Liver (tissue), 7 donors: ENCODE measurements at regions not wholly inside any gene's neighbourhood (a gene's known extent, or its start where the extent isn't known, plus 50 kb on each side); places are given as distances from the start of the nearest gene placed in this dataset.

Experiments used
- DNase-seq: peaks from one replicate; pipeline ENCODE4 v3.0.0-alpha.2; 2017; ENCODE audit warnings: low spot score
- H3K27ac ChIP-seq, 2 donors: one replicate each; pipeline ENCODE4 v1.7.0; 2013; ENCODE audit warnings: inconsistent platforms in 2 of 2, low read length in 2 of 2, control low read depth in 1 of 2, low read depth in 1 of 2, mild to moderate bottlenecking in 1 of 2
- H3K27me3 ChIP-seq, 4 donors: one replicate each; pipeline versions ENCODE4 v1.6.1 to v1.7.0; 2013; ENCODE audit warnings: low read length in 3 of 4, inconsistent platforms in 1 of 4, mild to moderate bottlenecking in 1 of 4, moderate library complexity in 1 of 4; ENCODE audit not compliant: control insufficient read depth in 4 of 4, insufficient read depth in 4 of 4
- H3K36me3 ChIP-seq, 4 donors: one replicate each; pipeline versions ENCODE4 v1.6.1 to v1.7.0; 2013; ENCODE audit warnings: low read length in 3 of 4, mild to moderate bottlenecking in 3 of 4, low read depth in 1 of 4, moderate library complexity in 1 of 4; ENCODE audit not compliant: control insufficient read depth in 4 of 4, insufficient read depth in 3 of 4
- H3K4me1 ChIP-seq, 4 donors: one replicate each; pipeline versions ENCODE4 v1.6.1 to v1.7.0; 2013; ENCODE audit warnings: low read length in 3 of 4, mild to moderate bottlenecking in 3 of 4, moderate library complexity in 1 of 4; ENCODE audit not compliant: control insufficient read depth in 4 of 4, insufficient read depth in 4 of 4
- H3K4me3 ChIP-seq, 3 donors: one replicate each; pipeline versions ENCODE4 v1.6.1 to v1.7.0; 2013; ENCODE audit warnings: low read length in 3 of 3, control low read depth in 1 of 3, low read depth in 1 of 3, mild to moderate bottlenecking in 1 of 3
- H3K9ac ChIP-seq, 2 donors: one replicate each; pipeline ENCODE4 v1.7.0; 2013; ENCODE audit warnings: low read length in 2 of 2, mild to moderate bottlenecking in 2 of 2, moderate library complexity in 2 of 2, control low read depth in 1 of 2, low read depth in 1 of 2
- H3K9me3 ChIP-seq, 4 donors: one replicate each; pipeline versions ENCODE4 v1.6.1 to v1.7.0; 2013; ENCODE audit warnings: low read length in 3 of 4; ENCODE audit not compliant: control insufficient read depth in 4 of 4
- EGR1 ChIP-seq, 2 donors: IDR thresholded peaks; 2 replicates each; pipeline ENCODE4 v1.6.1; 2016 to 2018; ENCODE audit warnings: antibody characterized with exemption in 2 of 2, low read depth in 2 of 2
- FOXA1 ChIP-seq: IDR thresholded peaks from 2 replicates; pipeline ENCODE4 v1.6.1; 2016; ENCODE audit warnings: antibody characterized with exemption
- FOXA2 ChIP-seq: IDR thresholded peaks from 2 replicates; pipeline ENCODE4 v1.6.1; 2016; ENCODE audit warnings: antibody characterized with exemption
- HNF4A ChIP-seq, 2 donors: conservative IDR thresholded peaks; 2 replicates each; pipeline ENCODE4 v1.6.1; 2016; ENCODE audit warnings: antibody characterized with exemption in 2 of 2, mild to moderate bottlenecking in 2 of 2
- HNF4G ChIP-seq: IDR thresholded peaks from 2 replicates; pipeline ENCODE4 v1.6.1; 2016; ENCODE audit warnings: antibody characterized with exemption
- JUND ChIP-seq, 2 donors: IDR thresholded peaks; 2 replicates each; pipeline ENCODE4 v1.6.1; 2016; ENCODE audit warnings: antibody characterized with exemption in 2 of 2
- RAD21 ChIP-seq, 2 donors: IDR thresholded peaks; 2 replicates each; pipeline ENCODE4 v1.6.1; 2016; ENCODE audit warnings: antibody characterized with exemption in 2 of 2, mild to moderate bottlenecking in 2 of 2
- RXRA ChIP-seq, 2 donors: IDR thresholded peaks; 2 replicates each; pipeline ENCODE4 v1.6.1; 2017 to 2018; ENCODE audit warnings: antibody characterized with exemption in 2 of 2, mild to moderate bottlenecking in 1 of 2
- SP1 ChIP-seq: IDR thresholded peaks from 2 replicates; pipeline ENCODE4 v1.6.1; 2018; ENCODE audit warnings: antibody characterized with exemption, mild to moderate bottlenecking
- ZBTB33 ChIP-seq: IDR thresholded peaks from 2 replicates; pipeline ENCODE4 v1.6.1; 2016; ENCODE audit warnings: antibody characterized with exemption
- WGBS: extraction: QIAGEN DNeasy Blood & Tissue Kit; methylation state at CpG from one replicate; pipeline ENCODE4 v1.1.7; 2013; 5-methylcytosine and 5-hydroxymethylcytosine counted together
- TF ChIP-seq, protein P1 (sequence below): IDR thresholded peaks from 2 replicates; pipeline ENCODE4 v1.6.1; 2016; ENCODE audit warnings: antibody characterized with exemption
- donor health status: healthy.
- donor health status: healthy.
- donor health status: healthy.
- donor health status: healthy.

- TF ChIP-seq ZBTB33 = no peak
- no peak for TF ChIP-seq JUND (IDR thresholded peaks at IDR 0.05)
- no peak for TF ChIP-seq SP1
- TF ChIP-seq HNF4A (conservative IDR thresholded peaks at IDR 0.05) = no peak
Measured at GRCh38 chr15:38671006-38671387, 106.4 kb upstream of the RASGRP1 start (continued).

- Histone ChIP-seq H3K27ac (no peak overlapping the region), H3K27me3 (no peaks in the 10 kb centered on the region), H3K4me3 (no peak overlapping the region), H3K9ac (no peak overlapping the region), H3K36me3 (no peaks in the 10 kb centered on the region), H3K4me1 (no peaks in the 10 kb centered on the region), H3K9me3 (no peaks in the 10 kb centered on the region)
- DNase-seq = no peak
- WGBS = 78% methylated on average over 6 of the region's 6 CpGs
- no peak for TF ChIP-seq HNF4G
Measured at GRCh38 chr15:38671675-38672254, 107.2 kb upstream of the RASGRP1 start.

- Histone ChIP-seq H3K4me1 (no peaks in the 10 kb centered on the region), H3K27ac (no peak overlapping the region), H3K9me3 (no peaks in the 10 kb centered on the region), H3K4me3 (no peak overlapping the region), H3K27me3 (no peaks in the 10 kb centered on the region), H3K36me3 (no peaks in the 10 kb centered on the region), H3K9ac (no peak overlapping the region)
- DNase-seq = no peak
- TF ChIP-seq HNF4G = no peak
- no peak for TF ChIP-seq ZBTB33
- TF ChIP-seq EGR1 (IDR thresholded peaks at IDR 0.05; ENCODE audit: low read depth in 2 of 2) = no peak
- TF ChIP-seq FOXA1 = no peak
- TF ChIP-seq JUND (IDR thresholded peaks at IDR 0.05) = no peak
- no peak for TF ChIP-seq SP1
- WGBS = 64% methylated on average over 1 of the region's 1 CpG
Measured at GRCh38 chr15:38672273-38672672, 107.7 kb upstream of the RASGRP1 start.

DNA sequence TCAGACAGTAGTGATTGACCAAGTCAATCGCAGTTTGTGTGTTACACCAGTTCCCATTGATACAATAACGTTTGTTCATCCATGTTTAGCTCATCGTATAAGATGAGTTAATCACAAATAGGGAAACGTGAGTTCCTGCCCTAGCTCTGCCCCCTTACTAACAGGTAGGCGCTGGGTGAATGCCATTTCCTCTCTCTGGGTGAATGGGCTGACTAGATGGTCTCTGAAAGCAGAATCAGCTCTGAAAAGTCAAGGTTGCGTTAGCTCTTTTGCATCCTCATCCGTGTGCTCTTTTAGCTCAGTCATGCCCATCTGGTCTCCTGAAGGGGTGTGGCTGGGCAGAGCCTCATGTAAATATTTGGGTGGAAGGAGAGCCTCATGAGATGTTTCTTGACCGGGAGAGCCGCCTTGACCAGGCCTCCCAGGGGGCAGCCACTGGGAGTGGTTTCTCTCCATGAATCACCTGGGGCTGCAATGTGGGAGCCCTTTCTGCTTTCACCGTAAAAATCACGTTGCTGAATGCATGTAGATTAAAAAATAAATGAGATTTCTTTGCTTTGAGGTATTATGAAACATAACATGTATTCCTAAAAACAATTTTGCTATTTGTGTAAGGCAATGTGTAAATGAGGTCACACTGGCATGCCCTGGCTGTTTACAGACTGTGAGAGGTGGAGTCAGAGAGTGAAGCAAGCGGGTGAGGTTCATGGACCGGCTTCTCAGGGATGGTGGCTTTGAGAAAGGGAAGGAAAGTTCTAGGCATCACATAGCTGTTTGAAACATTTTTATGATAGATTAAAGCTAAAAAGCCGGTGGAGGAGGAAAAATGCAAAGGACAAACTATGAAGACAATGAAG, 108.4 kb upstream of the RASGRP1 start:
- H3K4me3 ChIP-seq = no peak overlapping the region
- no peak for DNase-seq
- no peak overlapping the region for H3K9ac ChIP-seq
- 64% methylated on average over 14 of the region's 14 CpGs for WGBS
- no peaks in the 10 kb centered on the region for H3K4me1 ChIP-seq
- no peaks in the 10 kb centered on the region for H3K27me3 ChIP-seq
- no peaks in the 10 kb centered on the region for H3K9me3 ChIP-seq
- no peak overlapping the region for H3K27ac ChIP-seq
- H3K36me3 ChIP-seq = no peaks in the 10 kb centered on the region
- TF ChIP-seq RAD21 (IDR thresholded peaks at IDR 0.05) (no peak), FOXA2 (no peak), RXRA (IDR thresholded peaks at IDR 0.05) (no peak), HNF4G (no peak)
- TF ChIP-seq, protein P1, sequence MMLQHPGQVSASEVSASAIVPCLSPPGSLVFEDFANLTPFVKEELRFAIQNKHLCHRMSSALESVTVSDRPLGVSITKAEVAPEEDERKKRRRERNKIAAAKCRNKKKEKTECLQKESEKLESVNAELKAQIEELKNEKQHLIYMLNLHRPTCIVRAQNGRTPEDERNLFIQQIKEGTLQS = no peak
